IMR-90 (cell line): ENCODE measurements at regions not wholly inside any gene's neighbourhood (a gene's known extent, or its start where the extent isn't known, plus 50 kb on each side); places are given as distances from the start of the nearest gene placed in this dataset. TPM values are rescaled to one million over a fixed set of nuclear protein-coding genes. Genes with fewer than 3 reads are reported as not detected.

ENCODE experiments used
- ATAC-seq: fragments of 200-7000 bp; cut with Tn5 transposase; 2 replicates; pipeline ENCODE4 v1.9.1; 2020; ENCODE audit warnings: low read depth, mild to moderate bottlenecking, moderate library complexity
- BruUV-seq: library from RNA; stranded (reverse); fragments of 400-500 nt; replicated peaks from 2 replicates; lab custom pipeline; 2021; lab: Mats Ljungman, UMichigan
- CTCF ChIA-PET: fragments of 300-600 bp; formaldehyde crosslinking; extraction: SDS; loops from one replicate; lab custom pipeline; 2021; ENCODE audit warnings: antibody characterized with exemption; lab: Yijun Ruan, JAX
- POLR2A ChIA-PET: fragments of 300-600 bp; sonication (Branson Sonifier 250); formaldehyde crosslinking; loops from one replicate; lab custom pipeline; 2022; ENCODE audit warnings: antibody characterized with exemption; ENCODE audit not compliant: unreplicated experiment; lab: Charles Lee
- DNase-seq: peaks from one replicate; pipeline ENCODE4 v3.0.0; 2013
- H2AFZ ChIP-seq: replicated peaks from 2 replicates; pipeline ENCODE3; 2013; ENCODE audit warnings: low read length, mild to moderate bottlenecking; ENCODE audit not compliant: poor library complexity
- H2AK5ac ChIP-seq: 2 replicates; pipeline ENCODE4 v1.6.1; 2013; ENCODE audit warnings: low read depth, low read length, inconsistent platforms
- H2AK9ac ChIP-seq: replicated peaks from 2 replicates; pipeline ENCODE3; 2013; ENCODE audit warnings: mild to moderate bottlenecking, low read depth, low read length, moderate library complexity; ENCODE audit not compliant: poor library complexity
- H2BK120ac ChIP-seq: 2 replicates; pipeline ENCODE4 v1.6.1; 2013; ENCODE audit warnings: low read depth, low read length, inconsistent platforms
- H2BK15ac ChIP-seq: 3 replicates; pipeline ENCODE4 v1.6.1; 2013; ENCODE audit warnings: low read depth, low read length, inconsistent platforms
- H2BK20ac ChIP-seq: 2 replicates; pipeline ENCODE4 v1.6.1; 2013; ENCODE audit warnings: low read depth, mild to moderate bottlenecking, inconsistent platforms, low read length, moderate library complexity
- H2BK5ac ChIP-seq: 2 replicates; pipeline ENCODE4 v1.6.1; 2013; ENCODE audit warnings: mild to moderate bottlenecking, low read depth, low read length, inconsistent platforms; ENCODE audit not compliant: poor library complexity, severe bottlenecking
- H3K14ac ChIP-seq: replicated peaks from 2 replicates; pipeline ENCODE4 v1.6.1; 2013; ENCODE audit warnings: low read depth, low read length, inconsistent platforms
- H3K18ac ChIP-seq: 2 replicates; pipeline ENCODE4 v1.6.1; 2013; ENCODE audit warnings: low read depth, low read length, control low read depth
- H3K23ac ChIP-seq: 2 replicates; pipeline ENCODE4 v1.6.1; 2013; ENCODE audit warnings: low read depth, low read length, inconsistent platforms
- H3K27ac ChIP-seq: 2 replicates; pipeline ENCODE4 v1.5.1; 2013; ENCODE audit warnings: mild to moderate bottlenecking, control low read depth, low read length; ENCODE audit not compliant: insufficient read depth
- H3K27me3 ChIP-seq: 2 replicates; pipeline ENCODE4 v1.6.1; 2013; ENCODE audit warnings: low read length; ENCODE audit not compliant: control insufficient read depth, insufficient read depth
- H3K36me3 ChIP-seq: 2 replicates; pipeline ENCODE4 v1.6.1; 2013; ENCODE audit warnings: low read length, mixed read lengths; ENCODE audit not compliant: control insufficient read depth, insufficient read depth
- H3K4ac ChIP-seq: 2 replicates; pipeline ENCODE4 v1.6.1; 2013; ENCODE audit warnings: low read depth, low read length, inconsistent platforms
- H3K4me1 ChIP-seq: 2 replicates; pipeline ENCODE4 v1.6.1; 2013; ENCODE audit warnings: low read length, mixed read lengths; ENCODE audit not compliant: control insufficient read depth, insufficient read depth
- H3K4me2 ChIP-seq: 2 replicates; pipeline ENCODE4 v1.6.1; 2013; ENCODE audit warnings: low read depth, mild to moderate bottlenecking, control low read depth, low read length, moderate library complexity
- H3K4me3 ChIP-seq: 2 replicates; pipeline ENCODE4 v1.5.1; 2013; ENCODE audit warnings: low read depth, mild to moderate bottlenecking, control low read depth, low read length, moderate library complexity; ENCODE audit not compliant: insufficient read depth
- H3K56ac ChIP-seq: 2 replicates; pipeline ENCODE4 v1.6.1; 2013; ENCODE audit warnings: low read length, inconsistent platforms; ENCODE audit not compliant: insufficient read depth; ENCODE audit errors: extremely low read depth
- H3K79me1 ChIP-seq, 2 experiments: 2 replicates each; pipeline ENCODE4 v1.6.1; 2013; ENCODE audit warnings: low read length in 2 of 2, inconsistent platforms in 1 of 2, low read depth in 1 of 2
- H3K9ac ChIP-seq: 2 replicates; pipeline ENCODE4 v1.6.1; 2013; ENCODE audit warnings: low read depth, low read length, control low read depth
- H3K9me1 ChIP-seq: 2 replicates; pipeline ENCODE4 v1.6.1; 2013; ENCODE audit warnings: low read length, inconsistent platforms; ENCODE audit not compliant: insufficient read depth
- H3K9me3 ChIP-seq: 2 replicates; pipeline ENCODE4 v1.6.1; 2013; ENCODE audit warnings: low read length; ENCODE audit not compliant: control insufficient read depth, insufficient read depth
- H4K20me1 ChIP-seq: 2 replicates; pipeline ENCODE4 v1.6.1; 2013; ENCODE audit warnings: low read length, inconsistent platforms; ENCODE audit not compliant: insufficient read depth
- H4K5ac ChIP-seq: 2 replicates; pipeline ENCODE4 v1.6.1; 2013; ENCODE audit warnings: mild to moderate bottlenecking, low read depth, low read length, control low read depth
- H4K8ac ChIP-seq, 2 experiments: 2 replicates each; pipeline ENCODE4 v1.6.1; 2013; ENCODE audit warnings: low read depth in 2 of 2, low read length in 2 of 2, control low read depth in 1 of 2, inconsistent platforms in 1 of 2
- H4K91ac ChIP-seq: 2 replicates; pipeline ENCODE4 v1.6.1; 2013; ENCODE audit warnings: low read depth, low read length, inconsistent platforms; ENCODE audit not compliant: insufficient read depth
- MAFK ChIP-seq: IDR thresholded peaks from 2 replicates; pipeline ENCODE4 v1.6.1; 2012; ENCODE audit warnings: low read depth, low read length, improper control_type of control experiment
- RCOR1 ChIP-seq: IDR thresholded peaks from 2 replicates; pipeline ENCODE4 v1.6.1; 2012; ENCODE audit warnings: mild to moderate bottlenecking, low read length, improper control_type of control experiment; ENCODE audit not compliant: insufficient replicate concordance
- RFX5 ChIP-seq: IDR thresholded peaks from 2 replicates; pipeline ENCODE4 v1.8.0; 2012; ENCODE audit warnings: low read depth, mild to moderate bottlenecking, low read length, moderate library complexity
- WGBS, 2 experiments: methylation state at CpG; one replicate each; pipeline versions ENCODE4 v1.1.5 to v1.1.7; 2013; ENCODE audit warnings: missing lambda C conversion rate in 2 of 2; ENCODE audit not compliant: insufficient read length in 1 of 2; ENCODE audit errors: extremely low coverage in 2 of 2; 5-methylcytosine and 5-hydroxymethylcytosine counted together
- dilution Hi-C: fragments of 300-500 bp; cut with HindIII; formaldehyde crosslinking; loops from one replicate; pipeline ENCODE4 v1.14.3; 2018; ENCODE audit warnings: low sequenced_read_pairs; ENCODE audit not compliant: unreplicated experiment
- in situ Hi-C: fragments of 300-500 bp; cut with MboI; formaldehyde crosslinking; loops from 3 replicates; pipeline ENCODE4 v1.14.3; 2019; ENCODE audit warnings: low sequenced_read_pairs, inconsistent platforms, mixed read lengths
- intact Hi-C: fragments of 100-400 bp; cut with micrococcal nuclease; formaldehyde crosslinking; loops from 2 replicates; pipeline ENCODE4 v1.10.0; 2022
- microRNA-seq, 2 experiments: library from miRNA; stranded (forward) in 1 of 2; unstranded in 1 of 2; fragments of 10-50 nt in 1 of 2; fragments of <30 nt in 1 of 2; gene quantifications in 1 of 2; microRNA quantifications in 1 of 2; one replicate each; pipeline versions ENCODE3 to v1.1.0; 2013 to 2020; ENCODE audit not compliant: insufficient read depth in 1 of 2, insufficient read length in 1 of 2, unreplicated experiment in 1 of 2
- small RNA-seq, 5 experiments: library from RNA; depleted of rRNA; stranded (forward); fragments of <200 nt; gene quantifications; one replicate each; pipeline ENCODE3, GENCODE V24; 2012

GRCh38 chr15:37882640-37883039 lies 51.8 kb upstream of the TMCO5A start:
- Histone ChIP-seq H3K27ac (no peak overlapping the region), H4K91ac (no peak overlapping the region), H3K23ac (no peak overlapping the region), H2BK5ac (no peak overlapping the region), H3K79me1 (no peaks in the 10 kb centered on the region), H4K20me1 (no peaks in the 10 kb centered on the region), H4K5ac (no peak overlapping the region), H2AFZ (no peak overlapping the region), H3K56ac (no peak overlapping the region), H3K9me1 (0 out of 2 replicates have a peak, but pooled peaks cover 3% of the 10 kb centered on the region), H4K8ac (no peak overlapping the region), H3K4me3 (no peak overlapping the region), H3K14ac (no peak overlapping the region), H3K36me3 (no peaks in the 10 kb centered on the region), H2BK20ac (no peak overlapping the region), H3K18ac (no peak overlapping the region), H2AK9ac (no peak overlapping the region), H3K4me2 (no peak overlapping the region), H3K4me1 (peaks cover 6% of the 10 kb centered on the region), H2BK15ac (no peak overlapping the region), H3K4ac (no peak overlapping the region), H2BK120ac (no peak overlapping the region), H3K9ac (no peak overlapping the region), H3K27me3 (no peaks in the 10 kb centered on the region), H3K9me3 (no peaks in the 10 kb centered on the region), H2AK5ac (no peak overlapping the region)
- intact Hi-C loops: loop anchor here (10.0 kb wide), 1 partner anchor 998 kb away; no protein-coding TSS in a partner anchor
- dilution Hi-C loops: no loop called here
- ChIA-PET POLR2A (no interaction called here), CTCF (interaction anchor here (1.0 kb wide), 1 partner anchor 9 kb away, joined by 6 read pairs; no protein-coding TSS in a partner anchor)
- in situ Hi-C loops: loop anchor here (10.0 to 25.0 kb wide), 6 partner anchors 118 to 1645 kb away; no protein-coding TSS in a partner anchor
- DNase-seq (no peak), ATAC-seq (no peak)
- BruUV-seq: no TSS peak
- no CpG with 5 or more reads among the region's 2 CpGs for WGBS, 2 experiments
- peak; percentile 89 for TF ChIP-seq MAFK
- no peak for TF ChIP-seq RFX5
- TF ChIP-seq RCOR1: no peak

Small RNA genes lying in the stretch of these regions (microRNA-seq; reads per million reads assigned to microRNA genes)
- gene RF00017 (ENCODE audit: insufficient read depth, insufficient read length): not detected

Small RNA genes lying in the stretch of these regions (small RNA-seq; reads per million reads assigned to genes)
- gene RF00017: 0 reads per million in 5 experiments
